BJ (cell line): ENCODE measurements at regions not wholly inside any gene's neighbourhood (a gene's known extent, or its start where the extent isn't known, plus 50 kb on each side); places are given as distances from the start of the nearest gene placed in this dataset.

Experiments used
- CTCF ChIA-PET: fragments of 350-600 bp; formaldehyde crosslinking; extraction: SDS; loops from one replicate; lab custom pipeline; 2021; ENCODE audit warnings: antibody characterized with exemption, inconsistent platforms; lab: Yijun Ruan, JAX
- POLR2A ChIA-PET: fragments of 300-600 bp; sonication (Branson Sonifier 250); formaldehyde crosslinking; extraction: SDS; loops from one replicate; lab custom pipeline; 2021; ENCODE audit warnings: antibody characterized with exemption; lab: Charles Lee
- DNase-seq: peaks from one replicate; pipeline ENCODE4 v3.0.0-alpha.2; 2011; ENCODE audit warnings: low read depth
- H3K27me3 ChIP-seq: 2 replicates; pipeline ENCODE4 v1.6.0; 2011; ENCODE audit warnings: low read length; ENCODE audit not compliant: control insufficient read depth, insufficient read depth
- H3K36me3 ChIP-seq: 2 replicates; pipeline ENCODE4 v1.5.1; 2011; ENCODE audit warnings: low read length; ENCODE audit not compliant: control insufficient read depth, insufficient read depth
- H3K4me3 ChIP-seq: 2 replicates; pipeline ENCODE4 v1.5.1; 2011; ENCODE audit warnings: low read depth, mild to moderate bottlenecking, control low read depth, low read length
- CTCF ChIP-seq: IDR thresholded peaks from 2 replicates; pipeline ENCODE4 v1.5.1; 2011; ENCODE audit warnings: low read depth, mild to moderate bottlenecking, control low read depth, inconsistent platforms, low read length, moderate library complexity; ENCODE audit not compliant: insufficient read depth

- no peak for TF ChIP-seq CTCF
- Histone ChIP-seq H3K27me3 (no peaks in the 10 kb centered on the region), H3K36me3 (no peaks in the 10 kb centered on the region), H3K4me3 (no peak overlapping the region)
- no peak for DNase-seq
- CTCF ChIA-PET = interaction anchor here (1.1 to 1.3 kb wide), 2 partner anchors 20 to 39 kb away, joined by 3 read pairs; no protein-coding TSS in a partner anchor
- POLR2A ChIA-PET = no interaction called here
Observed at GRCh38 chr17:72518753-72519597, 398.2 kb downstream of the SOX9 start.

GRCh38 chr17:72519598-72519936 lies 398.7 kb downstream of the SOX9 start:
- Histone ChIP-seq H3K4me3 (no peak overlapping the region), H3K27me3 (no peaks in the 10 kb centered on the region), H3K36me3 (no peaks in the 10 kb centered on the region)
- TF ChIP-seq CTCF = no peak
- POLR2A ChIA-PET = no interaction called here
- CTCF ChIA-PET = interaction anchor here (1.1 to 1.3 kb wide), 2 partner anchors 19 to 40 kb away, joined by 3 read pairs; no protein-coding TSS in a partner anchor
- no peak for DNase-seq

GRCh38 chr17:72520665-72521303 lies 400.0 kb downstream of the SOX9 start:
- no peaks in the 10 kb centered on the region for H3K27me3 ChIP-seq
- ChIA-PET POLR2A (interaction anchor here (0.7 kb wide), 1 partner anchor 980 kb away, joined by 3 read pairs; no protein-coding TSS in a partner anchor), CTCF (interaction anchor here (0.7 to 2.7 kb wide), 4 partner anchors 19 to 233 kb away, joined by 4 to 9 read pairs (median 4); no protein-coding TSS in a partner anchor)
- TF ChIP-seq CTCF = no peak
- no peaks in the 10 kb centered on the region for H3K36me3 ChIP-seq
- no peak for DNase-seq
- no peak overlapping the region for H3K4me3 ChIP-seq

- H3K4me3 ChIP-seq = no peak overlapping the region
- no peak for DNase-seq
- no peak for TF ChIP-seq CTCF
- no peaks in the 10 kb centered on the region for H3K36me3 ChIP-seq
- CTCF ChIA-PET = interaction anchor here (0.5 to 2.7 kb wide), 2 partner anchors 16 to 1661 kb away, joined by 3 to 9 read pairs; no protein-coding TSS in a partner anchor
- POLR2A ChIA-PET = interaction anchor here (0.6 kb wide), 1 partner anchor 389 kb away, joined by 4 read pairs; no protein-coding TSS in a partner anchor
- no peaks in the 10 kb centered on the region for H3K27me3 ChIP-seq
Observed at GRCh38 chr17:72523491-72523890, 402.7 kb downstream of the SOX9 start.
